Central memory CD8-positive, alpha-beta T cell (primary cell): ENCODE measurements at regions not wholly inside any gene's neighbourhood (a gene's known extent, or its start where the extent isn't known, plus 50 kb on each side); places are given as distances from the start of the nearest gene placed in this dataset.
A peak's percentile ranks its signal among the peaks of the same experiment; 100 is the strongest.
"Not testable (repeated sequence)": the region's sequence is repeated elsewhere in the genome, so short reads cannot be mapped to it uniquely, and the experiment has no call there.

ENCODE experiments used
- ATAC-seq: fragments of 150-1000 bp; cut with Tn5 transposase; replicated peaks from 2 replicates; pipeline ENCODE4 v1.10.0; 2022; ENCODE audit warnings: mild to moderate bottlenecking, moderate FRiP score, moderate number of reproducible peaks; ENCODE audit not compliant: poor library complexity, severe bottlenecking; ENCODE audit errors: extremely low read depth
- DNase-seq, 2 donors: peaks; one replicate each; pipeline ENCODE4 v3.0.0; 2021; ENCODE audit warnings: low spot score in 2 of 2
- H3K27ac Mint-ChIP-seq: one replicate; pipeline ENCODE4 v1.8.0; 2022; ENCODE audit warnings: low read depth, mild to moderate bottlenecking, moderate library complexity, mixed read lengths
- H3K27me3 Mint-ChIP-seq: one replicate; pipeline ENCODE4 v1.8.0; 2022; ENCODE audit warnings: mixed read lengths
- H3K36me3 Mint-ChIP-seq: one replicate; pipeline ENCODE4 v1.8.0; 2022; ENCODE audit warnings: mild to moderate bottlenecking, moderate library complexity, mixed read lengths; ENCODE audit not compliant: insufficient read depth
- H3K4me1 Mint-ChIP-seq: one replicate; pipeline ENCODE4 v1.8.0; 2022; ENCODE audit warnings: mixed read lengths
- H3K4me3 Mint-ChIP-seq: one replicate; pipeline ENCODE4 v1.8.0; 2022; ENCODE audit warnings: mild to moderate bottlenecking, moderate library complexity, mixed read lengths
- H3K9me3 Mint-ChIP-seq: one replicate; pipeline ENCODE4 v1.8.0; 2022; ENCODE audit warnings: mixed read lengths

GRCh38 chr9:135404451-135405144, 75.0 kb upstream of the PPP1R26 start:
- Mint-ChIP-seq H3K9me3 (no peaks in the 10 kb centered on the region), H3K27ac (no peak overlapping the region), H3K4me3 (no peak overlapping the region), H3K27me3 (peaks cover 27% of the 10 kb centered on the region), H3K4me1 (no peaks in the 10 kb centered on the region), H3K36me3 (no peaks in the 10 kb centered on the region)
- ATAC-seq = no peak
- no peak for DNase-seq

GRCh38 chr9:135405145-135405464, 74.5 kb upstream of the PPP1R26 start:
- DNase-seq, H3K36me3 Mint-ChIP-seq, H3K4me1 Mint-ChIP-seq, ATAC-seq, H3K27ac Mint-ChIP-seq, H3K9me3 Mint-ChIP-seq, H3K4me3 Mint-ChIP-seq: not testable (repeated sequence)
- peaks cover 32% of the 10 kb centered on the region for H3K27me3 Mint-ChIP-seq

DNA sequence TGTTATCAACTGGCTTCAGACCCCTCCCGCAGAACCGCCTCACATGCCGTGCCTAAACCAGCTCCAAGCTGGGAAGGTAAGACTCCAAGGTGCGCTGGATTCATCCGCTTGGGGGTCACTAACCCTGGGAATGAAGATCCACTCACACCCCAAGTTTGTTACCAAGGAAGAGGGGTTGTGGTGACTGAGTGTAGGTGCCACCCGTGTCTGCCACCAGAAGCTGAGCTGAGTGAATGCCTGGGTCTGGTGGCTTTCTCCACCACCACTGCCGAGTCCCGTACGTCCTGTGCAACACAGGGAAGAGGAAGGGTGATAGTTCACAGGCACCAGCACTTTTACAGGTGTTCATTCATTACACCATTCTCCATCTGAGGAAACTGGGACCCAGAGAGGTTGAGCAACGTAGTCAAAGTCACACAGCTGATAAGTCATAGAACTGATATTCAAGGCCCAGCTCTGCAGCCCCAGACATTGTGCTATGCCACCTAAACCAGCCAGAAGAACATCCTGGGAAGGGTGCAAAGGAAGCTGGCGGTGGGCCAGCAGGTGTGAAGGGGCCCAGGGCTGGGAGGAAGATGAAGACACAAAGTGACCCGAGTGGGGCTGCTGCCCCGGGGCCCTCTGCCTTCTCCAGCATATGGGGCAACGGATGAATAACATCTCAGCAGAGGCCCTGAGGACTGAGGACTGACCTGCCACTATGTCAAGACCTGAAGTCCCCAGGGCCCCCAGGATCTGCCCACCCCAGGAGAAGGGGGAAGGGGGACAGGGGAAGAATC, 70.9 kb upstream of the PPP1R26 start:
- no peaks in the 10 kb centered on the region for H3K4me1 Mint-ChIP-seq
- H3K9me3 Mint-ChIP-seq = no peaks in the 10 kb centered on the region
- DNase-seq (no peak), ATAC-seq (no peak)
- peaks cover 37% of the 10 kb centered on the region for H3K27me3 Mint-ChIP-seq
- no peak overlapping the region for H3K4me3 Mint-ChIP-seq
- H3K36me3 Mint-ChIP-seq = no peaks in the 10 kb centered on the region
- no peak overlapping the region for H3K27ac Mint-ChIP-seq

DNA sequence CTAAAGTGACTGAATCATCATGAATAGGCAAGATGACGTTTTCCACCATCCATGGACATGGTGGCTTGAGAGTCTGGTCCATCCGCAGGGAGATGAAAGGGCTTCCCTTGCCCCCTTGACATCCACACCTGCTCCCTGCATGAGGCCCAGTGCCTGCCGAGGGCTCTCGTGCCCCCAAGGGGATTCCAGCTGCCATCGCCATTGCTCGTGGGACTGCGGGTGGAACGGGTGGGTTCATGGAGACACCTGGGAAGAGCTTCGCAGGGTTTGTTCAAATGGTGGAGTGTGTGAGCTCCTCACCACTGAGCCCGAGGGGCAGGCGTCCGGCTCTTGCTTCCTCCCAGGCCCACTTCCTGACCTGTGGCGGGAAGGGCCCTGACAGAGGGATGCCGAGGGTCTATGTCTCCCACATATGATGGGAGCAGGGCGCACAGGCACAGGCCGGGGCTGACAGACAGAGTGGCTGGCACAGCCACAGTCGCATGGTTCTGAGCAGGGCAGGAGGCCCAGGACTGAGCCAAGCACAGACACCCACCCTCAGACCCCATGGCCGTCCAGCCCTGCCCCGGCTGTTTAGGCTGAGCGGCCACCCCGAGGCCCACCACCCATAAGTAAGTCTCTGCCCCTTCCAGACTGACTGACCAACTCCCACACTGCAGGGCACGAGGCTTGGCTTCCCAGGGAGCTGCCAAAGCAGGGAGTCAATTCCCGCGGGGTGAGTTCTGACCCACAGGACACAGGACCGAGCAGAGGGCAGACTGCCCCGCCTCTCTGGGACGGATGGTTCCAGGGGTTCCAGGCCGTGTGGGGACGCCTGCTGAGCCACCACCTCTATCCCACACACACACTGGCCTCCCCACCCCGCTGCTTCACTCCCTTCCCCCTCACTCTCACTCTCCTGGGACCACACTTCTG, 70.0 kb upstream of the PPP1R26 start:
- no peak for ATAC-seq
- H3K27me3 Mint-ChIP-seq = peaks cover 37% of the 10 kb centered on the region
- H3K36me3 Mint-ChIP-seq = no peaks in the 10 kb centered on the region
- no peaks in the 10 kb centered on the region for H3K4me1 Mint-ChIP-seq
- H3K27ac Mint-ChIP-seq = no peak overlapping the region
- DNase-seq = no peak
- no peak overlapping the region for H3K4me3 Mint-ChIP-seq
- no peaks in the 10 kb centered on the region for H3K9me3 Mint-ChIP-seq

DNA sequence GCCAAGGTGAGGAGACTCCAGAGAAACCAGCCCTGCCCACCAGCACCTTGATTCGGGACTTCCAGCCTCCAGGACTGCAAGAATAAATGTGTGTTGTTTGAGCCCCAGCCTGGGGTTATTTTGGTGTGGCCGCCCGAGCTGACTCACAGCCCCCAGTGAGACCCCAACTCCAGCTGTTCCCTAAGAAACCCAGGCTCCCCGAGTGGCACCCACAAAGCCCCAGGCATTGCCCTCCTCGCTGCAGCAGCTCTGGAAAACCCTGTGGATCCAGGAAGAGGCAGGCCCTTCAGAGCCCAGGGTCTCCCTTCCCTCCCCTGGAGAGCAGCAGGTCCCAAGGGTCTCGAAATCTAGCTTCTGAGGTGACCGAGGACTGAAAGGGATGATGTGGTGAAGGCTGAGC, 69.2 kb upstream of the PPP1R26 start:
- no peak overlapping the region for H3K4me3 Mint-ChIP-seq
- H3K9me3 Mint-ChIP-seq = no peaks in the 10 kb centered on the region
- no peaks in the 10 kb centered on the region for H3K36me3 Mint-ChIP-seq
- H3K27me3 Mint-ChIP-seq = peaks cover 37% of the 10 kb centered on the region
- H3K4me1 Mint-ChIP-seq = no peaks in the 10 kb centered on the region
- no peak for ATAC-seq
- DNase-seq = no peak
- no peak overlapping the region for H3K27ac Mint-ChIP-seq

DNA sequence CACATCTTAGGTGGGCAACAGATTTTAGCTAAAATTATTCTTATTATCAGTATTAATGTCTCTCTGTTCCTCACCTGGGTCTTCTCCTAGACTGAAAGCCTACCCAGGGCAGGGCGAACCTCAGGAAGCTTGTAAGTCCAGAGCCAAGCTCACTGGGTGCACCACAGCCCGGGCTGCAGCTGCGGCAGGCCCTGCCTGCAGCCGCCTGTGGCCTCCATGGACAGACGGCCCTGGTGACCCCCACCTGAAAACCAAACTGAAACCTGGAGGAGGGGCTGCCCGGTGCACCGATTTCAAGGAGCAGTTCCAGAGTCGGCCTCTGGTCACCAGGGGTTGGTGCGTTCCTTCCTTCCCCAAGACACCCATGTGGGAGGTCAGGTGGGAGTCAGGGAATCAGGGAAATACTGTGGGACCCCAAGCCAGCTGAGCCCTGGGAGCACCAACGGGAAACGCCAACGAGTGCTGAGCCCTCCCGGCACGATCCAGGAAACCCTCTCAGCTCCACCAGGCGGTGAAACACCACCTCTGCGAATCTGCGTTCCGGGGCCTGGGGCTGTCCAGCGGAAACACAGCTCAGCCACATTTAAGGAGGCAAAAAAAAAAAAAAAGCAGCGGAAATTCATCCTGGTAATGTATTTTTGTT, 68.6 kb upstream of the PPP1R26 start:
- Mint-ChIP-seq H3K27ac (no peak overlapping the region), H3K9me3 (no peaks in the 10 kb centered on the region), H3K27me3 (peaks cover 33% of the 10 kb centered on the region), H3K36me3 (no peaks in the 10 kb centered on the region), H3K4me1 (no peaks in the 10 kb centered on the region), H3K4me3 (no peak overlapping the region)
- no peak for ATAC-seq
- DNase-seq = no peak

GRCh38 chr9:135411605-135412004, 68.0 kb upstream of the PPP1R26 start:
- not testable (repeated sequence) for ATAC-seq, H3K4me1 Mint-ChIP-seq, H3K4me3 Mint-ChIP-seq, H3K27ac Mint-ChIP-seq, H3K9me3 Mint-ChIP-seq, DNase-seq, H3K36me3 Mint-ChIP-seq
- peaks cover 27% of the 10 kb centered on the region for H3K27me3 Mint-ChIP-seq

DNA sequence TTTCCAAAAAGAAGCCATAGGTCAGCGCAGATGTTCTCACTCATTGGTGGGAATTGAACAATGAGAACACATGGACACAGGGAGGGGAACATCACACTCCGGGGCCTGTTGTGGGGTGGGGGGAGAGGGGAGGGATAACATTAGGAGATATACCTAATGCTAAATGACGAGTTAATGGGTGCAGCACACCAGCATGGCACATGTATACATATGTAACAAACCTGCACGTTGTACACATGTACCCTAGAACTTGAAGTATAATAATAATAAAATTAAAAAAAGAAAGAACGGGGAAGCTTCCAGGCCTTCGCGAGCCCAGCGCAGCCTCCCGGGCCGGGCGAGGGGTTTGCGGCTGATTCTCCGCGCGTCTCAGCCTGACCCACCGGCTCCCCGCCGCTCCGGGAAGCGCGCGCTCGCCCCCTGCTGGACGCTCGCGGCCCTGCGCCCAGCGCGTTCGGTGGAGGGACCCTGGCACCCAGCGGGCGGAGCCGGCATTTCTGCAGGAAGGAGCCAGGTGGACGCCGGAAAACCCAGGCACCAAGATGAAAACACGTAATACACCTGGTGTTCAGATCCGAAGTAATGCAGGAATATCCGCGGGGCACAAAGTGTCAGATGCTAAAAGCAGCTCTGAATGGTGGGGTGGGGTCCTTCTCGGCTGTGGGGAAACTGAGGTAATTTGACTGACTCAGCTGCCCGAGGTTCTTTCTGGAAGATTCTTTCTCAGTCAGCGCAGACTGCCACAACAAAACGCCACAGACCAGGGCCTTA, 67.1 kb upstream of the PPP1R26 start:
- ATAC-seq (peak; percentile 77), DNase-seq (peak; percentile 25 to 55)
- not testable (repeated sequence) for H3K4me1 Mint-ChIP-seq, H3K4me3 Mint-ChIP-seq, H3K36me3 Mint-ChIP-seq, H3K9me3 Mint-ChIP-seq, H3K27ac Mint-ChIP-seq
- peaks cover 21% of the 10 kb centered on the region for H3K27me3 Mint-ChIP-seq

DNA sequence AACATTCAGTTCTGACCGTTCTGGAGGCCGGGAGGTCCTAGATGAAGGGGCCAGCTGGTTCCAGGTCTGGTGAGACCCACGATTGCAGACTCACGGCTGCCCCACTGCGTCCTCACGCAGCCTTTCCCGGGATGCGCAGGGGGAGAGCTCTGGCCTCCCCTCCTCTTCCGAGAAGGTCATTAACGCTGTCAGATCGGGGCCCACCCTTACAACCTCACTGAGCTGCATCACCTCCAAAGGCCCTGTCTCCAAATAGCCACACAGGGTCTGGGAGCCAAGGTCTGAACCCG, 66.6 kb upstream of the PPP1R26 start:
- Mint-ChIP-seq H3K27ac (no peak overlapping the region), H3K27me3 (peaks cover 17% of the 10 kb centered on the region), H3K36me3 (no peaks in the 10 kb centered on the region), H3K4me1 (no peaks in the 10 kb centered on the region), H3K9me3 (no peaks in the 10 kb centered on the region), H3K4me3 (no peak overlapping the region)
- DNase-seq = no peak
- no peak for ATAC-seq

GRCh38 chr9:135413461-135413860, 66.1 kb upstream of the PPP1R26 start:
- H3K36me3 Mint-ChIP-seq = no peaks in the 10 kb centered on the region
- ATAC-seq = no peak
- H3K27ac Mint-ChIP-seq = no peak overlapping the region
- no peak for DNase-seq
- no peaks in the 10 kb centered on the region for H3K4me1 Mint-ChIP-seq
- no peaks in the 10 kb centered on the region for H3K9me3 Mint-ChIP-seq
- H3K27me3 Mint-ChIP-seq = peaks cover 12% of the 10 kb centered on the region
- H3K4me3 Mint-ChIP-seq = no peak overlapping the region

GRCh38 chr9:135414293-135414692, 65.3 kb upstream of the PPP1R26 start:
- Mint-ChIP-seq H3K4me1 (no peaks in the 10 kb centered on the region), H3K27ac (no peak overlapping the region), H3K9me3 (no peaks in the 10 kb centered on the region), H3K4me3 (no peak overlapping the region), H3K27me3 (peaks cover 18% of the 10 kb centered on the region), H3K36me3 (no peaks in the 10 kb centered on the region)
- DNase-seq (no peak), ATAC-seq (no peak)

- Mint-ChIP-seq H3K27ac (no peak overlapping the region), H3K36me3 (no peaks in the 10 kb centered on the region)
Observed at GRCh38 chr9:135415586-135415985, 64.0 kb upstream of the PPP1R26 start.

More at GRCh38 chr9:135415586-135415985, 64.0 kb upstream of the PPP1R26 start:
- no peak for ATAC-seq
- no peak for DNase-seq
- Mint-ChIP-seq H3K27me3 (peaks cover 10% of the 10 kb centered on the region), H3K4me1 (no peaks in the 10 kb centered on the region), H3K4me3 (no peak overlapping the region), H3K9me3 (no peaks in the 10 kb centered on the region)
